ENCODE measurements at regions not wholly inside any gene's neighbourhood (a gene's known extent, or its start where the extent isn't known, plus 50 kb on each side); places are given as distances from the start of the nearest gene placed in this dataset.

DNA sequence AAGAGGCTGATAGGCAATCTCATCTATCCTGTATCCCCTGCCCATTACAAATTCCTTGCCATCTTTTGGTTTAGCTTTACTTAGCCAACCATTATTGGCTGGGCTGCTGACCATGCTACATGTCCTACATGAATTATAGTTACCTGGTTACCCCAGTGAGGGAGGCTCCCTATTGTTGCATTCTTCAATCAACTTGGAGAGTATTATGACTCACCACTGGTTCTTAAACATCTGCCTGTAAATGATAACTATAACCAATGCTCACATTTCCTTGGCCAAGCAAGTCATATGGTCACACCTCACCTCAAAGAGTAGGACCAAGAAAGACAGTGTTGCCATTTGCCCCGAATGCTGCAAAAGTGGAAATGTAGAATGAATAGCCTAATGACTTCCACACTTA, 297.6 kb downstream of the IL15 start:
- Histone ChIP-seq H3K9me3 (ENCODE audit: control insufficient read depth, low read length) (peaks cover 27% of the 10 kb centered on the region), H3K4me1 (ENCODE audit: control insufficient read depth, insufficient read depth, low read length) (no peaks in the 10 kb centered on the region), H3K4me3 (ENCODE audit: low read length) (no peak overlapping the region), H3K27me3 (ENCODE audit: control insufficient read depth, insufficient read depth, low read length, poor library complexity, severe bottlenecking) (no peaks in the 10 kb centered on the region), H3K27ac (ENCODE audit: low read depth, low read length) (no peak overlapping the region), H3K36me3 (ENCODE audit: control insufficient read depth, insufficient read depth, low read length) (no peaks in the 10 kb centered on the region), H3K9ac (ENCODE audit: extremely low read depth, low read length, poor library complexity, severe bottlenecking) (no peak overlapping the region)
- Mint-ChIP-seq H3K27ac (no peak overlapping the region), H3K27me3 (ENCODE audit: insufficient read depth) (no peaks in the 10 kb centered on the region), H3K4me3 (no peak overlapping the region), H3K36me3 (ENCODE audit: low read depth) (no peaks in the 10 kb centered on the region), H3K4me1 (no peaks in the 10 kb centered on the region), H3K9me3 (peaks cover 32% of the 10 kb centered on the region)
- 100% methylated on average over 1 of the region's 1 CpG; no CpG with 5 or more reads in 1 of the 2 experiments for whole genome bisulfite sequencing, 2 experiments (ENCODE audit: insufficient coverage in 1 of 2, insufficient read length in 1 of 2)
- TF ChIP-seq, protein P1, sequence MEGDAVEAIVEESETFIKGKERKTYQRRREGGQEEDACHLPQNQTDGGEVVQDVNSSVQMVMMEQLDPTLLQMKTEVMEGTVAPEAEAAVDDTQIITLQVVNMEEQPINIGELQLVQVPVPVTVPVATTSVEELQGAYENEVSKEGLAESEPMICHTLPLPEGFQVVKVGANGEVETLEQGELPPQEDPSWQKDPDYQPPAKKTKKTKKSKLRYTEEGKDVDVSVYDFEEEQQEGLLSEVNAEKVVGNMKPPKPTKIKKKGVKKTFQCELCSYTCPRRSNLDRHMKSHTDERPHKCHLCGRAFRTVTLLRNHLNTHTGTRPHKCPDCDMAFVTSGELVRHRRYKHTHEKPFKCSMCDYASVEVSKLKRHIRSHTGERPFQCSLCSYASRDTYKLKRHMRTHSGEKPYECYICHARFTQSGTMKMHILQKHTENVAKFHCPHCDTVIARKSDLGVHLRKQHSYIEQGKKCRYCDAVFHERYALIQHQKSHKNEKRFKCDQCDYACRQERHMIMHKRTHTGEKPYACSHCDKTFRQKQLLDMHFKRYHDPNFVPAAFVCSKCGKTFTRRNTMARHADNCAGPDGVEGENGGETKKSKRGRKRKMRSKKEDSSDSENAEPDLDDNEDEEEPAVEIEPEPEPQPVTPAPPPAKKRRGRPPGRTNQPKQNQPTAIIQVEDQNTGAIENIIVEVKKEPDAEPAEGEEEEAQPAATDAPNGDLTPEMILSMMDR (conservative IDR thresholded peaks at IDR 0.05), result no peak
- no peak for DNase-seq

DNA sequence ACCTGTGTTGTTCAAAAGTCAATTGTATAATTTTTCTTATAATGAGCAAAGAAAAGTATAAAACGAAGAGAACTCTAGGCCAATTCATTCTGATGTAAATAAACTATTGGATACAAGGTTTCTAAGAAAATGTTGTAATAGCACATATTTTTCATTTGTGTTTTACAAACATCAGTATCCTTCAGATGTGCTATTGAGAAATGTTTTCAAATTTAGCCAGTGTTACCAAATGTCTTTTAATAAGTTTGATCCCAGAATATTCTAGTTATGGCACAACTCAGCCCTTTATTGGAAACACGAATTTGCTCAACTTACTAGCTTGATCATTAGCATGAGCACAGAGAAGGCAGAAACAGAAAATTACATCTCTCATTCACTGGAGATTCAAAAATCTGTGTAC, 319.3 kb downstream of the IL15 start:
- H3K27me3 Mint-ChIP-seq (ENCODE audit: insufficient read depth), result no peaks in the 10 kb centered on the region
- H3K9ac ChIP-seq (ENCODE audit: extremely low read depth, low read length, poor library complexity, severe bottlenecking), result no peak overlapping the region
- no peaks in the 10 kb centered on the region for H3K36me3 ChIP-seq (ENCODE audit: control insufficient read depth, insufficient read depth, low read length)
- no peaks in the 10 kb centered on the region for H3K4me1 ChIP-seq (ENCODE audit: control insufficient read depth, insufficient read depth, low read length)
- 90 to 91% methylated on average over 1 to 2 of the region's 2 CpGs for WGBS, 2 experiments (ENCODE audit: insufficient coverage in 1 of 2, insufficient read length in 1 of 2)
- H3K36me3 Mint-ChIP-seq (ENCODE audit: low read depth), result no peaks in the 10 kb centered on the region
- H3K27ac Mint-ChIP-seq, result no peak overlapping the region
- H3K4me1 Mint-ChIP-seq, result no peaks in the 10 kb centered on the region
- no peak overlapping the region for H3K4me3 ChIP-seq (ENCODE audit: low read length)
- no peaks in the 10 kb centered on the region for H3K9me3 Mint-ChIP-seq
- H3K27me3 ChIP-seq (ENCODE audit: control insufficient read depth, insufficient read depth, low read length, poor library complexity, severe bottlenecking), result no peaks in the 10 kb centered on the region
- DNase-seq, result no peak
- H3K27ac ChIP-seq (ENCODE audit: low read depth, low read length), result no peak overlapping the region
- H3K4me3 Mint-ChIP-seq, result no peak overlapping the region
- TF ChIP-seq, protein P1 (conservative IDR thresholded peaks at IDR 0.05), result no peak
- no peaks in the 10 kb centered on the region for H3K9me3 ChIP-seq (ENCODE audit: control insufficient read depth, low read length)

DNA sequence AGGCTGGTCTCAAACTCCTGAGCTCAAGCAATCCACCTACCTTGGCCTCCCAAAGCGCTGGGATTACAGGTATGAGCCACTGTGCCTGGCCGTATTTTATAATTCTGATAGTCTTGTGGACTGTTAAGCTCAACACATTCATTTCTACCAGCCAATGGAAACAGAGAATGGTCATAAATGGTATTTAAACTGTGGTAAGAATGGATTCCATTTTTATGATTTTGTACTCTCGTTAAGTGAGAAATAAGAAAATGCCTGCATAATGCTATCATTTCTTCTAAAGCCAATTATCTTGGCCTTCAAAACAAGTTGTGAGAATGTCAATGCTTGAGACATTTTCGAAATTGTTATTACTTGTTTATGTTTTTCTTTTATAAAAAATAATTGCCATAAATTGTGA, 321.0 kb downstream of the IL15 start:
- H3K9ac ChIP-seq (ENCODE audit: extremely low read depth, low read length, poor library complexity, severe bottlenecking), result no peak overlapping the region
- H3K9me3 Mint-ChIP-seq, result no peaks in the 10 kb centered on the region
- H3K4me3 ChIP-seq (ENCODE audit: low read length), result no peak overlapping the region
- H3K27me3 Mint-ChIP-seq (ENCODE audit: insufficient read depth), result no peaks in the 10 kb centered on the region
- H3K36me3 ChIP-seq (ENCODE audit: control insufficient read depth, insufficient read depth, low read length), result no peaks in the 10 kb centered on the region
- no peaks in the 10 kb centered on the region for H3K4me1 ChIP-seq (ENCODE audit: control insufficient read depth, insufficient read depth, low read length)
- no peaks in the 10 kb centered on the region for H3K9me3 ChIP-seq (ENCODE audit: control insufficient read depth, low read length)
- no peak overlapping the region for H3K27ac Mint-ChIP-seq
- no peaks in the 10 kb centered on the region for H3K36me3 Mint-ChIP-seq (ENCODE audit: low read depth)
- no peak overlapping the region for H3K4me3 Mint-ChIP-seq
- no peak for DNase-seq
- H3K27me3 ChIP-seq (ENCODE audit: control insufficient read depth, insufficient read depth, low read length, poor library complexity, severe bottlenecking), result no peaks in the 10 kb centered on the region
- H3K27ac ChIP-seq (ENCODE audit: low read depth, low read length), result no peak overlapping the region
- TF ChIP-seq, protein P1 (conservative IDR thresholded peaks at IDR 0.05), result no peak
- no peaks in the 10 kb centered on the region for H3K4me1 Mint-ChIP-seq
- WGBS, 2 experiments (ENCODE audit: insufficient coverage in 1 of 2, insufficient read length in 1 of 2), result 97 to 100% methylated on average over 1 to 3 of the region's 4 CpGs

All from endodermal cell (in vitro differentiated cells).